ENCODE measurements at regions not wholly inside any gene's neighbourhood (a gene's known extent, or its start where the extent isn't known, plus 50 kb on each side); places are given as distances from the start of the nearest gene placed in this dataset.

- H3K27ac ChIP-seq (ENCODE audit: insufficient read depth in 1 of 2, low read depth in 1 of 2, low read length in 2 of 2, poor library complexity in 1 of 2, severe bottlenecking in 2 of 2) = no peak overlapping the region
- no peak for DNase-seq
- H3K9me3 ChIP-seq (ENCODE audit: control extremely low read depth in 1 of 5, control insufficient read depth in 4 of 5, insufficient read depth in 2 of 5, low read depth in 1 of 5, low read length in 4 of 5) = peaks cover 0 to 8% (median 5%) of the 10 kb centered on the region in 5 experiments
- H3K27me3 ChIP-seq (replicated peaks in 2 of 5; ENCODE audit: control insufficient read depth in 4 of 5, insufficient read depth in 5 of 5, low read length in 4 of 5) = no peaks in the 10 kb centered on the region
- 100% methylated on average over 3 of the region's 3 CpGs for WGBS (ENCODE audit: insufficient coverage)
- H3K36me3 ChIP-seq (ENCODE audit: control insufficient read depth in 4 of 4, insufficient read depth in 4 of 4, low read length in 3 of 4) = no peaks in the 10 kb centered on the region
- H3K4me1 ChIP-seq (ENCODE audit: control extremely low read depth in 1 of 4, control insufficient read depth in 4 of 4, insufficient read depth in 4 of 4, low read length in 3 of 4) = no peaks in the 10 kb centered on the region
- POLR2A ChIA-PET = no interaction called here
- H3K4me3 ChIP-seq (ENCODE audit: control insufficient read depth in 1 of 7, extremely low read depth in 1 of 7, insufficient read depth in 4 of 7, low read depth in 2 of 7, low read length in 6 of 7) = no peak overlapping the region
- CTCF ChIA-PET = no interaction called here
Observed at GRCh38 chr15:46014532-46014931, 379.7 kb downstream of the SQOR start.

GRCh38 chr15:46034755-46035154, 399.9 kb downstream of the SQOR start:
- H3K9me3 ChIP-seq (ENCODE audit: control extremely low read depth in 1 of 5, control insufficient read depth in 4 of 5, insufficient read depth in 2 of 5, low read depth in 1 of 5, low read length in 4 of 5) = no peaks in the 10 kb centered on the region
- H3K4me3 ChIP-seq (ENCODE audit: control insufficient read depth in 1 of 7, extremely low read depth in 1 of 7, insufficient read depth in 4 of 7, low read depth in 2 of 7, low read length in 6 of 7) = no peak overlapping the region
- WGBS (ENCODE audit: insufficient coverage) = 88% methylated on average over 1 of the region's 2 CpGs
- no peak for DNase-seq
- ChIA-PET CTCF (no interaction called here), POLR2A (no interaction called here)
- H3K36me3 ChIP-seq (ENCODE audit: control insufficient read depth in 4 of 4, insufficient read depth in 4 of 4, low read length in 3 of 4) = no peaks in the 10 kb centered on the region
- no peak overlapping the region for H3K27ac ChIP-seq (ENCODE audit: insufficient read depth in 1 of 2, low read depth in 1 of 2, low read length in 2 of 2, poor library complexity in 1 of 2, severe bottlenecking in 2 of 2)
- H3K27me3 ChIP-seq (replicated peaks in 2 of 5; ENCODE audit: control insufficient read depth in 4 of 5, insufficient read depth in 5 of 5, low read length in 4 of 5) = no peaks in the 10 kb centered on the region
- no peaks in the 10 kb centered on the region for H3K4me1 ChIP-seq (ENCODE audit: control extremely low read depth in 1 of 4, control insufficient read depth in 4 of 4, insufficient read depth in 4 of 4, low read length in 3 of 4)

GRCh38 chr15:46039703-46040102, 404.9 kb downstream of the SQOR start:
- WGBS (ENCODE audit: insufficient coverage) = 78% methylated on average over 3 of the region's 4 CpGs
- H3K36me3 ChIP-seq (ENCODE audit: control insufficient read depth in 4 of 4, insufficient read depth in 4 of 4, low read length in 3 of 4) = no peaks in the 10 kb centered on the region
- CTCF ChIA-PET = no interaction called here
- no peaks in the 10 kb centered on the region for H3K9me3 ChIP-seq (ENCODE audit: control extremely low read depth in 1 of 5, control insufficient read depth in 4 of 5, insufficient read depth in 2 of 5, low read depth in 1 of 5, low read length in 4 of 5)
- no peak overlapping the region for H3K4me3 ChIP-seq (ENCODE audit: control insufficient read depth in 1 of 7, extremely low read depth in 1 of 7, insufficient read depth in 4 of 7, low read depth in 2 of 7, low read length in 6 of 7)
- H3K27ac ChIP-seq (ENCODE audit: insufficient read depth in 1 of 2, low read depth in 1 of 2, low read length in 2 of 2, poor library complexity in 1 of 2, severe bottlenecking in 2 of 2) = no peak overlapping the region
- no peaks in the 10 kb centered on the region for H3K4me1 ChIP-seq (ENCODE audit: control extremely low read depth in 1 of 4, control insufficient read depth in 4 of 4, insufficient read depth in 4 of 4, low read length in 3 of 4)
- no peaks in the 10 kb centered on the region for H3K27me3 ChIP-seq (replicated peaks in 2 of 5; ENCODE audit: control insufficient read depth in 4 of 5, insufficient read depth in 5 of 5, low read length in 4 of 5)
- POLR2A ChIA-PET = no interaction called here
- DNase-seq = no peak

DNA sequence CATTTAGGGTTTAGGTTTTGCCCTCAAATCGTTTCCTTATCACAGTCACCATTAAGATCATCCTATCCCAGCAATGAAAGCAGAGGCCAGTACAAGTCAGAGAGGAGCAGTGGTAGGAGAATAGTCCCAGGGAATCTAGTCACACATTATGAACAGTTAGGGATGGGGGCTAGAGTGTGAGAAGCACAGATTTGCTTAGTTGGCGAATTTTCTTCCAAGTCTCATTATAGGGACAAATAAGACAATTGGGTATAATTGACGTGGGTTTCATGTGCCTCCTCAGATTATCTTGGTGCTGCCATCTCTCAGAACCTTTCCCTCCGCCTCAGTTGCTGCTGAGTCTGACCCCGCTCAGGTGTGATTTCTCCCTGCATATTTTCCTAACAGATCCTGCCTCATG, 407.1 kb downstream of the SQOR start:
- ChIA-PET POLR2A (no interaction called here), CTCF (no interaction called here)
- DNase-seq = no peak
- Histone ChIP-seq H3K4me3 (ENCODE audit: control insufficient read depth in 1 of 7, extremely low read depth in 1 of 7, insufficient read depth in 4 of 7, low read depth in 2 of 7, low read length in 6 of 7) (no peak overlapping the region), H3K4me1 (ENCODE audit: control extremely low read depth in 1 of 4, control insufficient read depth in 4 of 4, insufficient read depth in 4 of 4, low read length in 3 of 4) (no peaks in the 10 kb centered on the region), H3K36me3 (ENCODE audit: control insufficient read depth in 4 of 4, insufficient read depth in 4 of 4, low read length in 3 of 4) (no peaks in the 10 kb centered on the region), H3K27ac (ENCODE audit: insufficient read depth in 1 of 2, low read depth in 1 of 2, low read length in 2 of 2, poor library complexity in 1 of 2, severe bottlenecking in 2 of 2) (no peak overlapping the region), H3K9me3 (ENCODE audit: control extremely low read depth in 1 of 5, control insufficient read depth in 4 of 5, insufficient read depth in 2 of 5, low read depth in 1 of 5, low read length in 4 of 5) (no peaks in the 10 kb centered on the region), H3K27me3 (replicated peaks in 2 of 5; ENCODE audit: control insufficient read depth in 4 of 5, insufficient read depth in 5 of 5, low read length in 4 of 5) (no peaks in the 10 kb centered on the region)
- 85% methylated on average over 3 of the region's 5 CpGs for WGBS (ENCODE audit: insufficient coverage)

GRCh38 chr15:46059921-46060594, 425.2 kb downstream of the SQOR start:
- Histone ChIP-seq H3K36me3 (ENCODE audit: control insufficient read depth in 4 of 4, insufficient read depth in 4 of 4, low read length in 3 of 4) (no peaks in the 10 kb centered on the region), H3K4me3 (ENCODE audit: control insufficient read depth in 1 of 7, extremely low read depth in 1 of 7, insufficient read depth in 4 of 7, low read depth in 2 of 7, low read length in 6 of 7) (no peak overlapping the region), H3K4me1 (ENCODE audit: control extremely low read depth in 1 of 4, control insufficient read depth in 4 of 4, insufficient read depth in 4 of 4, low read length in 3 of 4) (no peaks in the 10 kb centered on the region), H3K9me3 (ENCODE audit: control extremely low read depth in 1 of 5, control insufficient read depth in 4 of 5, insufficient read depth in 2 of 5, low read depth in 1 of 5, low read length in 4 of 5) (no peaks in the 10 kb centered on the region), H3K27me3 (replicated peaks in 2 of 5; ENCODE audit: control insufficient read depth in 4 of 5, insufficient read depth in 5 of 5, low read length in 4 of 5) (no peaks in the 10 kb centered on the region), H3K27ac (ENCODE audit: insufficient read depth in 1 of 2, low read depth in 1 of 2, low read length in 2 of 2, poor library complexity in 1 of 2, severe bottlenecking in 2 of 2) (no peak overlapping the region)
- WGBS (ENCODE audit: insufficient coverage) = 100% methylated on average over 3 of the region's 3 CpGs
- ChIA-PET POLR2A (no interaction called here), CTCF (no interaction called here)
- DNase-seq = no peak

GRCh38 chr15:46061002-46061401, 426.2 kb downstream of the SQOR start:
- WGBS (ENCODE audit: insufficient coverage) = 72% methylated on average over 2 of the region's 5 CpGs
- ChIA-PET POLR2A (no interaction called here), CTCF (no interaction called here)
- Histone ChIP-seq H3K4me3 (ENCODE audit: control insufficient read depth in 1 of 7, extremely low read depth in 1 of 7, insufficient read depth in 4 of 7, low read depth in 2 of 7, low read length in 6 of 7) (no peak overlapping the region), H3K27me3 (replicated peaks in 2 of 5; ENCODE audit: control insufficient read depth in 4 of 5, insufficient read depth in 5 of 5, low read length in 4 of 5) (no peaks in the 10 kb centered on the region), H3K36me3 (ENCODE audit: control insufficient read depth in 4 of 4, insufficient read depth in 4 of 4, low read length in 3 of 4) (no peaks in the 10 kb centered on the region), H3K4me1 (ENCODE audit: control extremely low read depth in 1 of 4, control insufficient read depth in 4 of 4, insufficient read depth in 4 of 4, low read length in 3 of 4) (no peaks in the 10 kb centered on the region), H3K27ac (ENCODE audit: insufficient read depth in 1 of 2, low read depth in 1 of 2, low read length in 2 of 2, poor library complexity in 1 of 2, severe bottlenecking in 2 of 2) (no peak overlapping the region), H3K9me3 (ENCODE audit: control extremely low read depth in 1 of 5, control insufficient read depth in 4 of 5, insufficient read depth in 2 of 5, low read depth in 1 of 5, low read length in 4 of 5) (no peaks in the 10 kb centered on the region)
- no peak for DNase-seq

DNA sequence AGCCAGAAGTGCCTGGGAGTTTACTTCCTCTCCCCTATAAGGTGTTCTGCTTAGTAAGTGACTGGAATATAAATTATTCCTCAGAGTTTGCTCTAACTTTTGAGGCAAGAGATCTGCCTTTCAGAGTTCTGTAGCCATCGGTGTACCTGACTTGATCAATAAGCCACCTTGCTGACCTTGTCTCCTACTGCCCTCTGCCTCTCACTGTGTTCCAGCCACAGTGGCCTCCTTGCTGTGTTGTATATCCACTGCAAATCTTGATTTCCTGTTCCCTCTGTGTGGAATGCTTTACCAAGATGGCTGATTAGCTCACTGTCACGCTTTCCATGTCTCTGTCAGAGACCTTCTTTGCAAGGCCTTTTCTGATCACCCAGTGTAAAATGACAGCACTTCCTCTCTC, 442.4 kb downstream of the SQOR start:
- no peaks in the 10 kb centered on the region for H3K4me1 ChIP-seq (ENCODE audit: control extremely low read depth in 1 of 4, control insufficient read depth in 4 of 4, insufficient read depth in 4 of 4, low read length in 3 of 4)
- H3K27ac ChIP-seq (ENCODE audit: insufficient read depth in 1 of 2, low read depth in 1 of 2, low read length in 2 of 2, poor library complexity in 1 of 2, severe bottlenecking in 2 of 2) = no peak overlapping the region
- 89% methylated on average over 2 of the region's 2 CpGs for WGBS (ENCODE audit: insufficient coverage)
- no peak overlapping the region for H3K4me3 ChIP-seq (ENCODE audit: control insufficient read depth in 1 of 7, extremely low read depth in 1 of 7, insufficient read depth in 4 of 7, low read depth in 2 of 7, low read length in 6 of 7)
- ChIA-PET CTCF (no interaction called here), POLR2A (no interaction called here)
- H3K36me3 ChIP-seq (ENCODE audit: control insufficient read depth in 4 of 4, insufficient read depth in 4 of 4, low read length in 3 of 4) = no peaks in the 10 kb centered on the region
- no peak for DNase-seq
- H3K27me3 ChIP-seq (replicated peaks in 2 of 5; ENCODE audit: control insufficient read depth in 4 of 5, insufficient read depth in 5 of 5, low read length in 4 of 5) = no peaks in the 10 kb centered on the region
- no peaks in the 10 kb centered on the region for H3K9me3 ChIP-seq (ENCODE audit: control extremely low read depth in 1 of 5, control insufficient read depth in 4 of 5, insufficient read depth in 2 of 5, low read depth in 1 of 5, low read length in 4 of 5)

Data from common myeloid progenitor, CD34-positive (primary cell).